ENCODE measurements at regions not wholly inside any gene's neighbourhood (a gene's known extent, or its start where the extent isn't known, plus 50 kb on each side); places are given as distances from the start of the nearest gene placed in this dataset.

DNA sequence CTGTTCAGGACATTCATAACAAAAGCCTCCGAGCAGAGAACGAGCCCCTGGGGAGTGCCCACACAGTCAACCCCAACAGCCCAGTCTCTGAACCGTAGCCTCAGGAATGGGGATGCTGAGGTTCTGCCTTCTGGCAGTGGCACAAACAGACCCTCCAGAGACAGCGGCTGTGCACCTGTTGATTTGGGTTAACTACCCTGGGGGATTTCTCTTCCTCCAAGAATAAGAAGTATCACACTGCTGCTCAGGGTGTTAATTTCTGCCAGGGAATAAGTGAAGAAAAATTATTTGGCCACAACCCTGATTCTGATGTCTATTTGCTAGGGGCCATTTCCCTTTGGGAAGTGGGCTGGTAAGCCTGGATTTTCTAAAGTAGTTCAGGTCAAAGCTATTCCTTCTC, 51.0 kb upstream of the PIRT start:
- no peak for TF ChIP-seq GABPA (IDR thresholded peaks at IDR 0.05; ENCODE audit: low read depth)
- TF ChIP-seq POLR2AphosphoS5 (IDR thresholded peaks at IDR 0.05; ENCODE audit: low read depth), result no peak
- no peak for TF ChIP-seq SPI1 (IDR thresholded peaks at IDR 0.05; ENCODE audit: borderline replicate concordance, low read depth)
- TF ChIP-seq, protein P1, sequence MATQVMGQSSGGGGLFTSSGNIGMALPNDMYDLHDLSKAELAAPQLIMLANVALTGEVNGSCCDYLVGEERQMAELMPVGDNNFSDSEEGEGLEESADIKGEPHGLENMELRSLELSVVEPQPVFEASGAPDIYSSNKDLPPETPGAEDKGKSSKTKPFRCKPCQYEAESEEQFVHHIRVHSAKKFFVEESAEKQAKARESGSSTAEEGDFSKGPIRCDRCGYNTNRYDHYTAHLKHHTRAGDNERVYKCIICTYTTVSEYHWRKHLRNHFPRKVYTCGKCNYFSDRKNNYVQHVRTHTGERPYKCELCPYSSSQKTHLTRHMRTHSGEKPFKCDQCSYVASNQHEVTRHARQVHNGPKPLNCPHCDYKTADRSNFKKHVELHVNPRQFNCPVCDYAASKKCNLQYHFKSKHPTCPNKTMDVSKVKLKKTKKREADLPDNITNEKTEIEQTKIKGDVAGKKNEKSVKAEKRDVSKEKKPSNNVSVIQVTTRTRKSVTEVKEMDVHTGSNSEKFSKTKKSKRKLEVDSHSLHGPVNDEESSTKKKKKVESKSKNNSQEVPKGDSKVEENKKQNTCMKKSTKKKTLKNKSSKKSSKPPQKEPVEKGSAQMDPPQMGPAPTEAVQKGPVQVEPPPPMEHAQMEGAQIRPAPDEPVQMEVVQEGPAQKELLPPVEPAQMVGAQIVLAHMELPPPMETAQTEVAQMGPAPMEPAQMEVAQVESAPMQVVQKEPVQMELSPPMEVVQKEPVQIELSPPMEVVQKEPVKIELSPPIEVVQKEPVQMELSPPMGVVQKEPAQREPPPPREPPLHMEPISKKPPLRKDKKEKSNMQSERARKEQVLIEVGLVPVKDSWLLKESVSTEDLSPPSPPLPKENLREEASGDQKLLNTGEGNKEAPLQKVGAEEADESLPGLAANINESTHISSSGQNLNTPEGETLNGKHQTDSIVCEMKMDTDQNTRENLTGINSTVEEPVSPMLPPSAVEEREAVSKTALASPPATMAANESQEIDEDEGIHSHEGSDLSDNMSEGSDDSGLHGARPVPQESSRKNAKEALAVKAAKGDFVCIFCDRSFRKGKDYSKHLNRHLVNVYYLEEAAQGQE (IDR thresholded peaks at IDR 0.05; ENCODE audit: insufficient replicate concordance, low read depth), result no peak
- no peak overlapping the region for H3K4me3 ChIP-seq (replicated peaks; ENCODE audit: insufficient read depth, low read length)
- H3K27ac ChIP-seq (replicated peaks), result no peak overlapping the region
- no peak for DNase-seq (ENCODE audit: low read depth in 1 of 2, low spot score in 1 of 2)
- no peaks in the 10 kb centered on the region for H3K27me3 ChIP-seq (ENCODE audit: insufficient read depth, poor library complexity, severe bottlenecking)

All from HL-60 (cell line).